Spleen (tissue), 7 donors: ENCODE measurements at regions not wholly inside any gene's neighbourhood (a gene's known extent, or its start where the extent isn't known, plus 50 kb on each side); places are given as distances from the start of the nearest gene placed in this dataset.

ENCODE experiments used
- POLR2A ChIP-seq, 3 donors: fragments of 450-650 bp; IDR thresholded peaks; one replicate each; pipeline ENCODE4 v1.5.1; 2017; ENCODE audit warnings: antibody characterized with exemption in 3 of 3, mild to moderate bottlenecking in 1 of 3
- POLR2AphosphoS5 ChIP-seq, 3 donors: sonication (generic); formaldehyde crosslinking; IDR thresholded peaks; one replicate each; pipeline ENCODE4 v1.5.1; 2017; ENCODE audit warnings: antibody characterized with exemption in 3 of 3
- TF ChIP-seq, protein P1 (sequence below), 11 experiments: fragments of 200-600 bp in 7 of 11; fragments of 450-650 bp in 4 of 11; sonication (generic) in 4 of 11; IDR thresholded peaks in 8 of 11; conservative IDR thresholded peaks in 3 of 11; 1 replicate in 7 of 11; 2 replicates in 4 of 11; pipeline versions ENCODE4 v1.4.0 to v1.8.0; 2016 to 2021; ENCODE audit warnings: antibody characterized with exemption in 11 of 11, inconsistent platforms in 4 of 11, mild to moderate bottlenecking in 1 of 11
- donor health status: DM: no; HTN: no; CAD: no; lungs with moderate emphysema.
- donor health status: DM: no; HTN: no; CAD: no.
- donor health status: DM: no; HTN: no; CAD: no.

- TF ChIP-seq POLR2A (IDR thresholded peaks at IDR 0.05) (no peak), POLR2AphosphoS5 (IDR thresholded peaks at IDR 0.05) (no peak)
- TF ChIP-seq, protein P1, sequence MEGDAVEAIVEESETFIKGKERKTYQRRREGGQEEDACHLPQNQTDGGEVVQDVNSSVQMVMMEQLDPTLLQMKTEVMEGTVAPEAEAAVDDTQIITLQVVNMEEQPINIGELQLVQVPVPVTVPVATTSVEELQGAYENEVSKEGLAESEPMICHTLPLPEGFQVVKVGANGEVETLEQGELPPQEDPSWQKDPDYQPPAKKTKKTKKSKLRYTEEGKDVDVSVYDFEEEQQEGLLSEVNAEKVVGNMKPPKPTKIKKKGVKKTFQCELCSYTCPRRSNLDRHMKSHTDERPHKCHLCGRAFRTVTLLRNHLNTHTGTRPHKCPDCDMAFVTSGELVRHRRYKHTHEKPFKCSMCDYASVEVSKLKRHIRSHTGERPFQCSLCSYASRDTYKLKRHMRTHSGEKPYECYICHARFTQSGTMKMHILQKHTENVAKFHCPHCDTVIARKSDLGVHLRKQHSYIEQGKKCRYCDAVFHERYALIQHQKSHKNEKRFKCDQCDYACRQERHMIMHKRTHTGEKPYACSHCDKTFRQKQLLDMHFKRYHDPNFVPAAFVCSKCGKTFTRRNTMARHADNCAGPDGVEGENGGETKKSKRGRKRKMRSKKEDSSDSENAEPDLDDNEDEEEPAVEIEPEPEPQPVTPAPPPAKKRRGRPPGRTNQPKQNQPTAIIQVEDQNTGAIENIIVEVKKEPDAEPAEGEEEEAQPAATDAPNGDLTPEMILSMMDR (IDR thresholded peaks at IDR 0.05 in 8 of 11, conservative IDR thresholded peaks at IDR 0.05 in 3 of 11): no peak
Observed at GRCh38 chr9:99312736-99313135, 90.7 kb downstream of the SEC61B start.
